ENCODE measurements at regions not wholly inside any gene's neighbourhood (a gene's known extent, or its start where the extent isn't known, plus 50 kb on each side); places are given as distances from the start of the nearest gene placed in this dataset.

GRCh38 chr7:122199171-122199570 is 55.1 kb upstream of the AASS start:
- ATAC-seq (no peak), DNase-seq (no peak)
- no peak overlapping the region for H3K4me3 ChIP-seq
- peaks cover 0 to 3% (median 0%) of the 10 kb centered on the region in 3 donors for H3K27me3 ChIP-seq (ENCODE audit: insufficient read depth in 3 of 3, low read length in 2 of 3)
- TF ChIP-seq CTCF (IDR thresholded peaks at IDR 0.05), result no peak
- intact Hi-C loops (cut with DNase I), result no loop called here
- no peak overlapping the region for H3K27ac ChIP-seq
- no peaks in the 10 kb centered on the region for H3K9me3 ChIP-seq
- H3K4me1 ChIP-seq, result no peaks in the 10 kb centered on the region
- no peaks in the 10 kb centered on the region for H3K36me3 ChIP-seq (ENCODE audit: insufficient read depth in 1 of 2, low read depth in 1 of 2)

DNA sequence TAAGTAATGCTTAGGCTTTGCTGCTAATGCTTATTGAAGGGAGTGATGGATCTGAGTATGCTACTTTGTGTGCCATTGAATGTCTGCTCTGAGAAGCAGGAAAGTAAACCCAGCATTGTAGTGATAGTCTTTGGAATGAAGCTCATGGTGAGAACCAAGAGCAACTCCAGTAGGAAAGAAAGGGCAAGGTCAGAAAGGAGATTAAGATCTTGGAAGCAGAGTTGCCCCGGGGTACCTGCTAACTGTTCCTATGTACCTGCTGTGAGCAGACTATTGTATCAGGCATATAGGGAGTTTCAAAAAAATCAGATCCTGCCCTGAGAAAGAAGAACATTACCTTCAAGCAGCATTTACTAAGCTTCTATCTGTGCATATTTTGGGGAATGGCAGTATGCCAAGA is 54.5 kb upstream of the AASS start:
- WGBS, 3 donors, result 76 to 92% (median 84%) methylated on average over 1 of the region's 1 CpG
- no peak for ATAC-seq
- H3K27ac ChIP-seq, result no peak overlapping the region
- no peak for DNase-seq
- no peaks in the 10 kb centered on the region for H3K9me3 ChIP-seq
- no peak overlapping the region for H3K4me3 ChIP-seq
- peaks cover 0 to 3% (median 0%) of the 10 kb centered on the region in 3 donors for H3K27me3 ChIP-seq (ENCODE audit: insufficient read depth in 3 of 3, low read length in 2 of 3)
- no peaks in the 10 kb centered on the region for H3K4me1 ChIP-seq
- no peak for TF ChIP-seq CTCF (IDR thresholded peaks at IDR 0.05)
- no peaks in the 10 kb centered on the region for H3K36me3 ChIP-seq (ENCODE audit: insufficient read depth in 1 of 2, low read depth in 1 of 2)
- intact Hi-C loops (cut with DNase I), result no loop called here
